ENCODE measurements at regions not wholly inside any gene's neighbourhood (a gene's known extent, or its start where the extent isn't known, plus 50 kb on each side); places are given as distances from the start of the nearest gene placed in this dataset.

DNA sequence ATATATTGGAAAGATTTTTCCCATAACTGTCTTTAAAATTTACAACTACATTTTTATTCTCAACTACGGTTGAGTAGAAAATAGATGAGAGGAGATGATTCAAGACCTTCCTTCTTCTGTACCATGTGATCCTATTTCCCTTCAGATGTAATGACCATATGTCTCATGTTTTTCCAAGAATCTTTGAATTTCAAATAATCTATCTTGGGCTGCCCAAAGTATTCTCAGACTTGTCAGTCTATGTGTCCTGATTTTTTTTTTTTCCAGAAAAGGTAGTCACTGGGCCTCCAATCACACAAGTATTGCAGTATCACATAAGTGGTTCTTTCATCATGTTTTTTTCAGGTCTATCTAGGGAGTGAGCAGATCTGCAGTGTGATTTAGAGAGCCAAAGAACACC lies 392.4 kb downstream of the RFC3 start:
- TF ChIP-seq, protein P1, sequence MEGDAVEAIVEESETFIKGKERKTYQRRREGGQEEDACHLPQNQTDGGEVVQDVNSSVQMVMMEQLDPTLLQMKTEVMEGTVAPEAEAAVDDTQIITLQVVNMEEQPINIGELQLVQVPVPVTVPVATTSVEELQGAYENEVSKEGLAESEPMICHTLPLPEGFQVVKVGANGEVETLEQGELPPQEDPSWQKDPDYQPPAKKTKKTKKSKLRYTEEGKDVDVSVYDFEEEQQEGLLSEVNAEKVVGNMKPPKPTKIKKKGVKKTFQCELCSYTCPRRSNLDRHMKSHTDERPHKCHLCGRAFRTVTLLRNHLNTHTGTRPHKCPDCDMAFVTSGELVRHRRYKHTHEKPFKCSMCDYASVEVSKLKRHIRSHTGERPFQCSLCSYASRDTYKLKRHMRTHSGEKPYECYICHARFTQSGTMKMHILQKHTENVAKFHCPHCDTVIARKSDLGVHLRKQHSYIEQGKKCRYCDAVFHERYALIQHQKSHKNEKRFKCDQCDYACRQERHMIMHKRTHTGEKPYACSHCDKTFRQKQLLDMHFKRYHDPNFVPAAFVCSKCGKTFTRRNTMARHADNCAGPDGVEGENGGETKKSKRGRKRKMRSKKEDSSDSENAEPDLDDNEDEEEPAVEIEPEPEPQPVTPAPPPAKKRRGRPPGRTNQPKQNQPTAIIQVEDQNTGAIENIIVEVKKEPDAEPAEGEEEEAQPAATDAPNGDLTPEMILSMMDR (IDR thresholded peaks at IDR 0.05; ENCODE audit: extremely low read depth, low read depth, low read length), result no peak
- Histone ChIP-seq H3K4me2 (ENCODE audit: insufficient read depth, low read length) (no peak overlapping the region), H3K79me2 (ENCODE audit: insufficient read depth, low read length) (no peaks in the 10 kb centered on the region), H3K4me3 (ENCODE audit: insufficient read depth, low read length) (no peak overlapping the region), H3K36me3 (ENCODE audit: insufficient read depth, low read length) (no peaks in the 10 kb centered on the region), H4K20me1 (ENCODE audit: insufficient read depth, low read length) (no peaks in the 10 kb centered on the region), H3K27me3 (ENCODE audit: insufficient read depth, low read length) (no peaks in the 10 kb centered on the region), H3K9me3 (ENCODE audit: low read depth, low read length) (no peaks in the 10 kb centered on the region), H3K27ac (ENCODE audit: low read depth, low read length) (no peak overlapping the region), H2AFZ (ENCODE audit: low read length) (no peak overlapping the region), H3K4me1 (ENCODE audit: insufficient read depth, low read length) (peaks cover 24% of the 10 kb centered on the region)
- no peak for DNase-seq (ENCODE audit: insufficient read length, low spot score, missing footprints)

DNA sequence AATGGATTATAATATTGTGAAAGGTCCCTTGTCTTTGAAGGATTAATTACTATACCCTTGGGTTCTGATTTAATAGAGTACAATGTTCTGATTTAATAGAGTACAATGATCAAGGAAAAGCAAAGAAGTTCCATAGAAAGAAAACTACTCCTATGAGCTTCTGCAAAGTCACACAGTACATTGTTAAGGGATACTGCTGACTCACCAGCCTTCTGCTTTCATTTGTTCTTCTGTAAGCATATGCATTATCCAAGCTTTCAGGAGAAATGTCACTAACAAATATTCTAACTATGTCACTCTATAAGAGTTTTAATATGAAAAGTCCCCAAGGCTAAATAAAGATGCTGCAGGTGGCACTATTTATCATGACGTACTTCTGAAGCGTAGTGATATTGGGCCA lies 396.7 kb downstream of the RFC3 start:
- H3K4me3 ChIP-seq (ENCODE audit: insufficient read depth, low read length), result no peak overlapping the region
- no peaks in the 10 kb centered on the region for H3K79me2 ChIP-seq (ENCODE audit: insufficient read depth, low read length)
- DNase-seq (ENCODE audit: insufficient read length, low spot score, missing footprints), result peak; percentile 32
- no peaks in the 10 kb centered on the region for H3K27me3 ChIP-seq (ENCODE audit: insufficient read depth, low read length)
- no peaks in the 10 kb centered on the region for H3K9me3 ChIP-seq (ENCODE audit: low read depth, low read length)
- no peaks in the 10 kb centered on the region for H4K20me1 ChIP-seq (ENCODE audit: insufficient read depth, low read length)
- H3K27ac ChIP-seq (ENCODE audit: low read depth, low read length), result no peak overlapping the region
- H3K36me3 ChIP-seq (ENCODE audit: insufficient read depth, low read length), result no peaks in the 10 kb centered on the region
- H3K4me2 ChIP-seq (ENCODE audit: insufficient read depth, low read length), result no peak overlapping the region
- H2AFZ ChIP-seq (ENCODE audit: low read length), result no peak overlapping the region
- no peaks in the 10 kb centered on the region for H3K4me1 ChIP-seq (ENCODE audit: insufficient read depth, low read length)
- TF ChIP-seq, protein P1 (IDR thresholded peaks at IDR 0.05; ENCODE audit: extremely low read depth, low read depth, low read length), result no peak

DNA sequence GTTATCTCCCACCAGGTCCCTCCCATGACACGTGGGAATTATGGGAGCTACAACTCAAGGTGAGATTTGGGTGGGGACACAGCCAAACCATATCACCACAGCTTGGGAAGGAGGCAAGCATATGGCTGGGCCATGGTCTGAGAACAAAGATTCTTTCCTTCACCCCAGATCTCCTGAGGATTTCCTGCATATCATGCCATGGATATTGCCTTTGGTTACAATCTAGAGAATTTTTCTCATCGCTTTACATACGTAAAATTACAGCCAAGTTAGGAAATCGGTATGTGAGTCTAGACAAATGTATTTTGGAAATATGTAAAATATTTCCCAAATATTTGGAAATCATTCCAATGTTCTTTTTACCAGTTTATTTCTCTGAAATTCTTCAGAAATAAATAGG lies 398.3 kb downstream of the RFC3 start:
- Histone ChIP-seq H4K20me1 (ENCODE audit: insufficient read depth, low read length) (no peaks in the 10 kb centered on the region), H3K27me3 (ENCODE audit: insufficient read depth, low read length) (no peaks in the 10 kb centered on the region), H3K27ac (ENCODE audit: low read depth, low read length) (no peak overlapping the region), H3K4me2 (ENCODE audit: insufficient read depth, low read length) (no peak overlapping the region), H3K9me3 (ENCODE audit: low read depth, low read length) (no peaks in the 10 kb centered on the region), H3K79me2 (ENCODE audit: insufficient read depth, low read length) (no peaks in the 10 kb centered on the region), H3K4me3 (ENCODE audit: insufficient read depth, low read length) (no peak overlapping the region), H3K36me3 (ENCODE audit: insufficient read depth, low read length) (no peaks in the 10 kb centered on the region), H2AFZ (ENCODE audit: low read length) (no peak overlapping the region), H3K4me1 (ENCODE audit: insufficient read depth, low read length) (no peaks in the 10 kb centered on the region)
- no peak for DNase-seq (ENCODE audit: insufficient read length, low spot score, missing footprints)
- TF ChIP-seq, protein P1 (IDR thresholded peaks at IDR 0.05; ENCODE audit: extremely low read depth, low read depth, low read length), result no peak

DNA sequence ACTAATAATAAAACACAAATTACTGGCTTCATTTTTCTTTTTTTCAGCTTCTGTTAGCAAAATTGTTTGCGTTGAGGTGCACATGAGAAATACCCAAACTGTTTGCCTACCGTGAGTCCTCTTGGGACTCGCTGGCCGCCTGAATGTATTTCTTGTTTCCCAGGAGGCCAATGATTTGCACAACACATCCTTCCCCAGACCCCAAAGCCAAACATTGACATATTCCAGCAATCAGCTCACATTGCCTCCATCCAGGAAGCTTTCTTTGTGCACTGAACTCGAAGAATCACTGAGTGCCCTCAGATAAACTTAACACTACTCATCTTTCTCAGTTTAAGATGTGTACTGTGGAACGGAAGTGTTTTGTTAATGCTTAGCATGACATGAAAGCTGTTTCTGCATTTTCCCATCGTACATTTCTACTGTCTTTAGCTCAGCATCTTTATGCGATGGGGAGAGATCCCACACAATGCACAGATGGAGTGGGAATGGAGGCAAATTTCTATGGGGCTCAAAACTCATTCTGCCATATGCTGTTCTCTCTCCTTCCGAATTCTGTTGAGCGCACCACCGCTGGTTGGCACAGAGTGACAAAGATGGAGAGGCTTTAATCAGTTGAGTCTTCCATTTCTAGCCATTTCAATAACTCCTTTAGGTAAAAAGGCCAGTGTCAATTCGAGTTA lies 399.5 kb downstream of the RFC3 start:
- H3K4me3 ChIP-seq (ENCODE audit: insufficient read depth, low read length), result no peak overlapping the region
- DNase-seq (ENCODE audit: insufficient read length, low spot score, missing footprints), result no peak
- no peak overlapping the region for H3K4me2 ChIP-seq (ENCODE audit: insufficient read depth, low read length)
- no peak overlapping the region for H3K27ac ChIP-seq (ENCODE audit: low read depth, low read length)
- H3K36me3 ChIP-seq (ENCODE audit: insufficient read depth, low read length), result no peaks in the 10 kb centered on the region
- no peak overlapping the region for H2AFZ ChIP-seq (ENCODE audit: low read length)
- TF ChIP-seq, protein P1 (IDR thresholded peaks at IDR 0.05; ENCODE audit: extremely low read depth, low read depth, low read length), result no peak
- no peaks in the 10 kb centered on the region for H4K20me1 ChIP-seq (ENCODE audit: insufficient read depth, low read length)
- H3K9me3 ChIP-seq (ENCODE audit: low read depth, low read length), result no peaks in the 10 kb centered on the region
- H3K79me2 ChIP-seq (ENCODE audit: insufficient read depth, low read length), result no peaks in the 10 kb centered on the region
- H3K27me3 ChIP-seq (ENCODE audit: insufficient read depth, low read length), result no peaks in the 10 kb centered on the region
- no peaks in the 10 kb centered on the region for H3K4me1 ChIP-seq (ENCODE audit: insufficient read depth, low read length)
